ENCODE measurements at regions not wholly inside any gene's neighbourhood (a gene's known extent, or its start where the extent isn't known, plus 50 kb on each side); places are given as distances from the start of the nearest gene placed in this dataset.
"Not testable (repeated sequence)": the region's sequence is repeated elsewhere in the genome, so short reads cannot be mapped to it uniquely, and the experiment has no call there.

DNA sequence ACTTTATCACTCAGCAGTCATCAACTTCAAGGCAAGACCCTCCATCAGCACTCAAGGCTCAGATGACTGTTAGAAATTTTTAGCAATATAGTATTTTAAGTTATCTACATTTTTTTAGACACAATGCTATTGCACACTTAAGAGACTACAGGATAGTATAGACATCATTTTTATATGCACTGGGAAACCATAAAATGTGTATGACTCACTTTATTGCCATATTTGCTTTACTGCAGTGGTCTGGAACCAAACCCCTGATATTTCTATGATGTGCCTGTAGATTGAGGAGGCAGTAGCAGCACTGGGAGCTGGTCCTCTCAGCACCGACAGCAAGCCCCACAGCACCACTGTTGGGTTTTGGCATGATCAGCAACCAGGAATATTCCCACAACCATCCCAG, 264.8 kb upstream of the HNRNPA3 start:
- Mint-ChIP-seq H3K4me3 (no peak overlapping the region), H3K9me3 (no peaks in the 10 kb centered on the region), H3K36me3 (ENCODE audit: low read depth) (no peaks in the 10 kb centered on the region), H3K4me1 (no peaks in the 10 kb centered on the region), H3K27ac (no peak overlapping the region), H3K27me3 (no peaks in the 10 kb centered on the region)
- DNase-seq (no peak), ATAC-seq (no peak)

GRCh38 chr2:176951218-176951617, 261.4 kb upstream of the HNRNPA3 start:
- not testable (repeated sequence) for H3K27me3 Mint-ChIP-seq; H3K36me3 Mint-ChIP-seq (ENCODE audit: low read depth); ATAC-seq; H3K4me1 Mint-ChIP-seq; H3K4me3 Mint-ChIP-seq; H3K9me3 Mint-ChIP-seq; DNase-seq; H3K27ac Mint-ChIP-seq

- Mint-ChIP-seq H3K9me3 (no peaks in the 10 kb centered on the region), H3K27me3 (peaks cover 2% of the 10 kb centered on the region), H3K27ac (no peak overlapping the region), H3K36me3 (ENCODE audit: low read depth) (no peaks in the 10 kb centered on the region), H3K4me3 (no peak overlapping the region), H3K4me1 (no peaks in the 10 kb centered on the region)
- no peak for ATAC-seq
- no peak for DNase-seq
Measured at GRCh38 chr2:176956791-176957190, 255.8 kb upstream of the HNRNPA3 start.

DNA sequence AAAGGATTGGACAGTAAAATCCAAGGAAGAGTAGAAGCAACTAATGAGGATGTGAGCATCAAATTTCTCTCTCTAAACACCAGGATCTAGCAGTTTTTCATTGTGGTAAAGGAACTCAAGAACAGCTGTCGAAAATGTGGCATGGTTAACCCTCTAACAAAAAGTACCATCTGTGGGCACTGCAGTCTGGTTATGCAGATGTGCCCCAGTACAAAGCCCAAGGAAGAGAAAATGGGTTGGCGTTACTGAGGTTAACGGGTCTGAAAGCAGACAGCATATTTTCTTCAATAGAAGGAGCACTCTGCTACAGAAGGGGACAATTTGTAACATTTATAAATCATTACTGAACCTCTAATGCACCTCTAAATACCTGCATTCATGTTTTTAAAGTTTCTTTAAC, 253.0 kb upstream of the HNRNPA3 start:
- DNase-seq (no peak), ATAC-seq (no peak)
- Mint-ChIP-seq H3K9me3 (no peaks in the 10 kb centered on the region), H3K27ac (no peak overlapping the region), H3K27me3 (peaks cover 6% of the 10 kb centered on the region), H3K4me3 (no peak overlapping the region), H3K4me1 (no peaks in the 10 kb centered on the region), H3K36me3 (ENCODE audit: low read depth) (no peaks in the 10 kb centered on the region)

- H3K27me3 Mint-ChIP-seq: peaks cover 6% of the 10 kb centered on the region
- H3K36me3 Mint-ChIP-seq (ENCODE audit: low read depth): no peaks in the 10 kb centered on the region
- ATAC-seq (no peak), DNase-seq (no peak)
- H3K27ac Mint-ChIP-seq: no peak overlapping the region
- H3K9me3 Mint-ChIP-seq: no peaks in the 10 kb centered on the region
- no peaks in the 10 kb centered on the region for H3K4me1 Mint-ChIP-seq
- H3K4me3 Mint-ChIP-seq: no peak overlapping the region
Measured at GRCh38 chr2:176960061-176960460, 252.5 kb upstream of the HNRNPA3 start.

GRCh38 chr2:176960736-176961520, 251.7 kb upstream of the HNRNPA3 start:
- Mint-ChIP-seq H3K27ac (no peak overlapping the region), H3K9me3 (no peaks in the 10 kb centered on the region), H3K4me1 (no peaks in the 10 kb centered on the region), H3K4me3 (no peak overlapping the region), H3K27me3 (peaks cover 6% of the 10 kb centered on the region), H3K36me3 (ENCODE audit: low read depth) (no peaks in the 10 kb centered on the region)
- DNase-seq: no peak
- no peak for ATAC-seq

DNA sequence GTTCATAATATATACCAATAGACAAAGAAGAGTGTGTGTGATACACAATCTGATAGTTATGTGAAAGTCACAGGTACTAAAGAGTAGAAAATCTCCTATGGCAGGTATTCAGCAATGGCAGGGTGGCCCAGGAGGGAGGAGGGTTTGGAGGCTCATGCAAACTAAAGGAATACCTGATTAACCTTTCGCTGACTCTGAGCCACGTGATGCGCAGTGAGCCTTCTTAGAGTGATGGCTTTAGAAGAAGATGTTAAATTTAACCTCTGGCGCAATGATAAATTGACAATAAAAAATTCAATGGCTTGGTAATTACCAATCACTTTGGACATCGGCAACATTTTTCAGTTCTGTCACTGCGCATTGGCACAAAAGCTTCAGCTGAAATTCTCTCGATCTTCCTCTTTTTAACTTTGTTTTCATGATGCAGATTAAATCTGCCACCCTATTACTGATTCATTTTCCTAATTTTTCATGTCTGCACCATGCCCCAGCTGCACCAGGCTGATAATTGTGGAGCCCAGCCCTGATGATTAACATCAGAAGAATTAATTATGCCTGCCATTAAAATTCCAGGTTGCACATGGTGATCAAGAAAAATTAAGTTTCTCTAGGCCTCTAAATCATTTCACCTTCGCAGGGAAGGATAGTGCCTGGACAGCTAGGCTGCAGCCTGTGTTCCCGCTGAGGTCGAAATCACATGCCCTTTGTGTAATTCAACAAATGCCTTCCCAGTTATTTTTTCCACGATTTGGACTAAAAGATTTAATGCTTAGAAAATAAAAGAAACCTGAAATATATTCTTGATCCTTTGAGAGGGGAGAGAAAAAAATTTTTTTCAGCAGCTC, 250.6 kb upstream of the HNRNPA3 start:
- H3K4me1 Mint-ChIP-seq: no peaks in the 10 kb centered on the region
- DNase-seq (no peak), ATAC-seq (no peak)
- no peak overlapping the region for H3K4me3 Mint-ChIP-seq
- no peaks in the 10 kb centered on the region for H3K36me3 Mint-ChIP-seq (ENCODE audit: low read depth)
- H3K27me3 Mint-ChIP-seq: peaks cover 6% of the 10 kb centered on the region
- H3K27ac Mint-ChIP-seq: no peak overlapping the region
- H3K9me3 Mint-ChIP-seq: no peaks in the 10 kb centered on the region

GRCh38 chr2:176963568-176964287, 248.9 kb upstream of the HNRNPA3 start:
- Mint-ChIP-seq H3K27ac (no peak overlapping the region), H3K9me3 (no peaks in the 10 kb centered on the region), H3K27me3 (peaks cover 6% of the 10 kb centered on the region), H3K36me3 (ENCODE audit: low read depth) (no peaks in the 10 kb centered on the region), H3K4me1 (no peaks in the 10 kb centered on the region), H3K4me3 (no peak overlapping the region)
- ATAC-seq (no peak), DNase-seq (no peak)

DNA sequence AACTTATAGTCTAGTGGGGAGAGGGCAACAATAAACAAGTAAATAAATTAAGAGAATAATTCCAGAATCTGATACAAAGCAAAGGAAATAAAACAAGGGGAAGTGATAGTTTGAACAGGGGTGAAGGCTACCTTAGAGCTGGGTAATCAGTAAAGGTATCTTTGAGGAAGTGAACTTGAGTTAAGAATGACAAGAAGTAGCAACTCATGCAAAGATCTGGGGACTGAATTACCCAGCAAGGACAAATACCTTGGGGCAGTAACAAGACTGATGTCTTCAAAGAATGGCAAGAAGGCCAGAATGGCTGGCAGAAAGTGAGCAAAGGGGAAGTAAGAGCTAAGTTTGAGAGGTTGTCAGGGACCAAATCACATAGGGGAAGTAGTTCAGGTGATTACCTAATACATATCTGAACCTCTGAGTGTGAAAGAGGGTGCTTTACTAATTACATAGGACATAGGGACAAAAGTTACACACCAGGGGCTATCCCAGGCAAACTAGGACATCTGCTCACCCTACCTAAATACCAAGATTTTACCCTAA, 244.6 kb upstream of the HNRNPA3 start:
- no peak for ATAC-seq
- H3K27me3 Mint-ChIP-seq: peaks cover 7% of the 10 kb centered on the region
- H3K4me1 Mint-ChIP-seq: no peaks in the 10 kb centered on the region
- H3K36me3 Mint-ChIP-seq (ENCODE audit: low read depth): no peaks in the 10 kb centered on the region
- H3K27ac Mint-ChIP-seq: no peak overlapping the region
- DNase-seq: no peak
- H3K9me3 Mint-ChIP-seq: no peaks in the 10 kb centered on the region
- no peak overlapping the region for H3K4me3 Mint-ChIP-seq

GRCh38 chr2:176969642-176970359, 242.8 kb upstream of the HNRNPA3 start:
- Mint-ChIP-seq H3K27ac (no peak overlapping the region), H3K4me1 (no peaks in the 10 kb centered on the region), H3K4me3 (no peak overlapping the region), H3K27me3 (peaks cover 5% of the 10 kb centered on the region), H3K9me3 (no peaks in the 10 kb centered on the region), H3K36me3 (ENCODE audit: low read depth) (no peaks in the 10 kb centered on the region)
- no peak for DNase-seq
- ATAC-seq: no peak

DNA sequence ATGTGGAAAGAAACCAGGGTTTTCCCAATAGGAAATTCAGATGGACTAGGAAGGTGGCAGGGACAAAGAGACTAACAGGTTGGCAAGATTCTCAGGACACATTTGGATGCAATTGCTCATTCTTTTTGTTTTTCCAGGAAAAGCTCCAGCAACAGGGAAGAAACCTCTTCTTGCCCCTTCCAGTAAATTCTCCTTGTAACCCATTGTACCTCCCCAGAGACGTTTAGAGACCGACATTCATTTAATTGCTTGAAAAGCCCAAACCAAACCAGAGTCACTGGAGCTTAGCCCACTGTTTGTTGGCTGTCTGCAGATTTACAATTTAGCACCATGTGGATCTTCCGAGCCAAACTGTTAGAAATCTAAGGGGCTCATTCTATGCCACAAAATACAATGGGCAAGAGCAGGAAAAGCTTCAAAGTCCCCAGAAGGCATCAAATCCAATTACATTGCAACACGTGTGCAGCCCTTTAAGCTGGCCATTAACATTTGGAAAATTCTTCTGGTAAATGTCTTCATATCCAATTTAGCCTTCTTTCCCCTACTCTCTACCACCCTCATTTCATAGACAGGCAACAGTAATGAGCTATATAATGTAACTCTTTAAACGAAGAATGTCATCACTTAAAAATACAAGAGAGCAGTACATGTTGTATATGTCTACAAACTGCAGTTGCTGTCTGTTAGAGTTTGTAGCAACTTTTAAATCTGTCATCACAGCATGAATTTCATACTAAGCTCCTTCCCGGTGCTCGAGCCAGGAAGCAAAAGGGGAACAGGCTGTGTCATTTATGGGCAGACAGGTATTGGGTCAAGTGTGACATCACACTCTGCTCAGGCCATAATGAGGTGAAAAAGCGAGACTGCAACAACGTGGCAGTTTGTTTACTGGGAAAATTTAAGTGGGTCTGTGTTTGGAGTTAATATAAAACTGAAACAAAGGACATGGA, 235.6 kb upstream of the HNRNPA3 start:
- no peak for ATAC-seq
- no peaks in the 10 kb centered on the region for H3K4me1 Mint-ChIP-seq
- peaks cover 9% of the 10 kb centered on the region for H3K27me3 Mint-ChIP-seq
- no peak for DNase-seq
- H3K9me3 Mint-ChIP-seq: no peaks in the 10 kb centered on the region
- H3K4me3 Mint-ChIP-seq: no peak overlapping the region
- no peaks in the 10 kb centered on the region for H3K36me3 Mint-ChIP-seq (ENCODE audit: low read depth)
- no peak overlapping the region for H3K27ac Mint-ChIP-seq

DNA sequence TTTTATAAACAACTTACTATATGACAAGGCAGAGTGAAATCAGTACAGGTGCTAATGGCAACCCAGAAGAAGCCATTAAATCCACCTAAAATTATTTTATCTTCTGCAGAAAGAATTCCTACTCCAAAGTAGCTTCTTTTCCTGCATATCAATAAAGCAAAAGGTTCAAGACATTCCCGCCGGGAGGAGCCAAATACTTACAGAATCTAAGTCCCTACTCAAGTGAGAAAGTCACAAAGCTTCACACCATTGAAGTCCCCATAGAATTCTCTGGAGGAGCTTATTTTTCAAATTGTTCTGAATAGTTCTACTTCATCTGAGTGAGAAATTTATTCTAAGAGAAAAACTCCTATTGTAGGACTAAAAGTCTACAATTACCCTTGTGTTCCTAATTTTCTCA, 233.7 kb upstream of the HNRNPA3 start:
- no peak for DNase-seq
- H3K4me3 Mint-ChIP-seq: no peak overlapping the region
- H3K36me3 Mint-ChIP-seq (ENCODE audit: low read depth): no peaks in the 10 kb centered on the region
- H3K27me3 Mint-ChIP-seq: peaks cover 4% of the 10 kb centered on the region
- no peak for ATAC-seq
- H3K9me3 Mint-ChIP-seq: no peaks in the 10 kb centered on the region
- no peak overlapping the region for H3K27ac Mint-ChIP-seq
- H3K4me1 Mint-ChIP-seq: no peaks in the 10 kb centered on the region

DNA sequence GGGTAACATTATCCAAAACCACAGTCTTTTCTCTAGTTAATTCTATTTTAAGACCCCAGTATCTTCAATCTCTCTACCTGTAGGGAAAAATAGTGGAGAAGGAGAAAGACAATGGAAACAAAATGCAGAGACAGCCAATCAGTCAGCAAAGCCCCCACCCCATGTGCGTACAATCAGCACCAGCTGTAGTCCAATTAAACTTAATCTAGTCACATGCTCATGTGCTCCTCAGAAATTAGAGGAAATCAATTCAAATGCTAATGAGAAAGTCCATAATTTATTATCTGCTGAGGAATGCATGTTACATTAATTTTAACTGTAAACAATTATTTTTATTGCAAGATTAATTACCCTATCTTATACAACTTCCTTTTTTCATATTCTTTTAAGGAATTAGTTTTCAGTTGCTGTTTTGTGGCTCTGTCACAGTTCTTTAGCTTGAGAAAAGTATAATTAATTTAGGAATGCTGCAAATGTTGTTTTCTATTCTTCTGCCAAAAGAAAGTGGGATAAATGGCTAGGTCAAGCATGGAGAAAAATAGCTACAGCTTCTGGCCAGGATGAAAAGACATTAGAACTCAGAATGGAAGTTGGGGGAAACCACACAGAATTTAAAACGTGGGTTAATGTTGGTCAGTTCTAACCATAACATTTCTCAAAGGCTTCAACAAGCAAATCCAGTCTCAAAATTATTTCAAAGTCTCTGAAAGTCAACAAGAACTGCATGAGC, 232.4 kb upstream of the HNRNPA3 start:
- no peak overlapping the region for H3K27ac Mint-ChIP-seq
- no peak overlapping the region for H3K4me3 Mint-ChIP-seq
- no peaks in the 10 kb centered on the region for H3K9me3 Mint-ChIP-seq
- H3K36me3 Mint-ChIP-seq (ENCODE audit: low read depth): no peaks in the 10 kb centered on the region
- peaks cover 4% of the 10 kb centered on the region for H3K27me3 Mint-ChIP-seq
- ATAC-seq (no peak), DNase-seq (no peak)
- H3K4me1 Mint-ChIP-seq: no peaks in the 10 kb centered on the region
